GM12874 (cell line): ENCODE measurements at regions not wholly inside any gene's neighbourhood (a gene's known extent, or its start where the extent isn't known, plus 50 kb on each side); places are given as distances from the start of the nearest gene placed in this dataset.

ENCODE experiments used
- TF ChIP-seq, protein P1 (sequence below): IDR thresholded peaks from 2 replicates; pipeline ENCODE4 v1.5.1; 2011; ENCODE audit warnings: low read depth, mild to moderate bottlenecking, control low read depth, low read length, moderate library complexity; ENCODE audit not compliant: insufficient read depth

GRCh38 chr6:21915707-21916260, 322.2 kb downstream of the SOX4 start:
- TF ChIP-seq, protein P1, sequence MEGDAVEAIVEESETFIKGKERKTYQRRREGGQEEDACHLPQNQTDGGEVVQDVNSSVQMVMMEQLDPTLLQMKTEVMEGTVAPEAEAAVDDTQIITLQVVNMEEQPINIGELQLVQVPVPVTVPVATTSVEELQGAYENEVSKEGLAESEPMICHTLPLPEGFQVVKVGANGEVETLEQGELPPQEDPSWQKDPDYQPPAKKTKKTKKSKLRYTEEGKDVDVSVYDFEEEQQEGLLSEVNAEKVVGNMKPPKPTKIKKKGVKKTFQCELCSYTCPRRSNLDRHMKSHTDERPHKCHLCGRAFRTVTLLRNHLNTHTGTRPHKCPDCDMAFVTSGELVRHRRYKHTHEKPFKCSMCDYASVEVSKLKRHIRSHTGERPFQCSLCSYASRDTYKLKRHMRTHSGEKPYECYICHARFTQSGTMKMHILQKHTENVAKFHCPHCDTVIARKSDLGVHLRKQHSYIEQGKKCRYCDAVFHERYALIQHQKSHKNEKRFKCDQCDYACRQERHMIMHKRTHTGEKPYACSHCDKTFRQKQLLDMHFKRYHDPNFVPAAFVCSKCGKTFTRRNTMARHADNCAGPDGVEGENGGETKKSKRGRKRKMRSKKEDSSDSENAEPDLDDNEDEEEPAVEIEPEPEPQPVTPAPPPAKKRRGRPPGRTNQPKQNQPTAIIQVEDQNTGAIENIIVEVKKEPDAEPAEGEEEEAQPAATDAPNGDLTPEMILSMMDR = no peak

DNA sequence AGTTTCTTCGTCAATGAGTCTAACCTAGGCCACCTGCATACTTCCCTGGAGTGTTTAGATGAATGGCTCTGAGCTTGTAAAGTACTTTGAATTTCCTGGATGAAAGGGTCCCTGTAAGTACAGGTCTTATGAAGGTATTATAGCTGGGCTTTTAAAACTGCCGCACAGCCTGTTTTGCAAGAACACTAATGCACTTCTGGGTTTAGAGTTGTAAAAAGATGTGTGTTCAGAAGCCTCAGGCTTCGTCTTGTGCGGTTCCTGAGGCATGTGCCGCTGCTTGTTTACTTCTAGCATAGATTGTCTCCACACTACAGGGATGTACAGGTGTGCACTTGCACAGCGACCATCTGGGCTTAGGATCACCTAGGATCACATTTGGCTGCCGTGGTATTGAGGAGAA, 324.5 kb downstream of the SOX4 start:
- TF ChIP-seq, protein P1 = no peak

DNA sequence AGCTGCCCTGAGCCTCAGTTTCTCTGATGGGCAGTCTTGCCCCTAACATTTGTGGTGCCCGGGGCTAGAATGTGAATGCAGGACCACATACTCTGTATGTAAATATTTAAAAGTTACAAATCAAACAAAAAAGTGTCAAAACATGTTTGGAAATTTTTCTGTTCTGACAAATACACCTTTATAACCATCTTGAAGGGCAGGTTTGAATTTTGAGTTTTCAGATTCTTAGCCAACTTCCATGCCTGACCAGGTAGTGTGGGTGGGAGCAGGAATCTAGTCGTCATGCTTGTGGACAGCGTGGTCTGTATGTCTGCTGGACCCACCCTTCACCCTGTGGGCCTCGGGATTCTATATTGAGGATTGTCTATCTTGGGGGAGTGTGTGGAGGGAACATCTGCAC, 325.1 kb downstream of the SOX4 start:
- TF ChIP-seq, protein P1 = no peak

DNA sequence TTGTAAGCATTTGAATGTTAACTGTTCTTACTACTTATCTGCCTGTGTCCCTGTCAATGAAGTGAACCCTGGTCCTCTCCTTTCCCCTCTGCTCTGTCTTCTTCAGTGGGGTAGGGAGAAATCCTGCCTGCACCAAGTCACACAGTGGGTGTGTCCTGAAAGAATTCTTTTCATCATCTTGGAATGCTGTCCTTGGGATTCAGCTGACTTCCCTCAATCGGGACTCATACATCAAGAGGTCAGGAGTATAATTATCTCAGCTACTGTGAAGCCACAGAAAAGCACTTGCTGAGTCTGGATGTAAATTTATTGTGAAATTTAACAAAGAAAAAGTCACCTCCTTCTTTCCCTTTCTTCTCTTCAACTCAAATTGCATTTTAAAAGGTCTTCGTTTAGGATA, 328.5 kb downstream of the SOX4 start:
- TF ChIP-seq, protein P1 = no peak

- TF ChIP-seq, protein P1 = no peak
These were observed 330.5 kb downstream of the SOX4 start for GRCh38 chr6:21924002-21924401.

GRCh38 chr6:21928827-21929226, 335.3 kb downstream of the SOX4 start:
- TF ChIP-seq, protein P1 = no peak

DNA sequence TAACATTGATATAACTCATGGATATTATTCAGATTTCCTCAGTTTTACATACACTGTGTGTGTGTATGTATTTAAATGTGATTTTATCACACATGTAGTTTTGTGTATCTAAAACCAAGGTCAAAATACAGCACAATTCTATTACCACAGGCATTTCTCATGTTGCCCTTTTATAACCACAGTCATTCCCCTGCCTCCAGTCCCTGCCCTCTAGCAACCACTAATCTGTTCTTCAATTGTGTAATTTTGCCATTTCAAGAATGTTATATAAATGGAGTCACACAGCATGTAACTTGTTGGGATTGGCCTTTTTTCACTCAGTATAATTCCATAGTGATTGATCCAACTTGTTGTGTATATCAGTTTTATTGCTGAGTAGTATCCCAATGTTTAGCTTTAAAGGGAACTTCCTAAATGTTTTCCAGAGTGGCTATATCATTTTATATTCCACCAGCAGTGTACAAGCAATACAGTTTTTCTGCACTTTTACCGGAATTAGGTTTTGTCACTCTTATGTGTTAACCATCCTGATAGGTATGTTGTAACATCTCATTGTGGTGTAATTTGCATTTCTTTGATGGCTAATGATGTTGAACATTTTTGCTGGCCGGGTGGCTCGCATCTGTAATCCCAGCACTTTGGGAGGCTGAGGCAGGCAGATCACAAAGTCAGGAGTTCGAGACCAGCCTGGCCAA, 338.2 kb downstream of the SOX4 start:
- TF ChIP-seq, protein P1 = no peak
